Erythroblast (primary cell): ENCODE measurements at regions not wholly inside any gene's neighbourhood (a gene's known extent, or its start where the extent isn't known, plus 50 kb on each side); places are given as distances from the start of the nearest gene placed in this dataset.
"Not testable (repeated sequence)": the region's sequence is repeated elsewhere in the genome, so short reads cannot be mapped to it uniquely, and the experiment has no call there.

Source experiments
- DNase-seq, 2 experiments: peaks; one replicate each; lab custom pipeline; 2025; lab: John Stamatoyannopoulos, UW
- GATA1 ChIP-seq: IDR thresholded peaks from 2 replicates; pipeline ENCODE4 v1.6.1; 2011; ENCODE audit warnings: low read depth, mild to moderate bottlenecking, control low read depth, low read length, moderate library complexity
- POLR2A ChIP-seq: IDR thresholded peaks from 2 replicates; pipeline ENCODE4 v1.6.1; 2011; ENCODE audit warnings: mild to moderate bottlenecking, low read length

DNA sequence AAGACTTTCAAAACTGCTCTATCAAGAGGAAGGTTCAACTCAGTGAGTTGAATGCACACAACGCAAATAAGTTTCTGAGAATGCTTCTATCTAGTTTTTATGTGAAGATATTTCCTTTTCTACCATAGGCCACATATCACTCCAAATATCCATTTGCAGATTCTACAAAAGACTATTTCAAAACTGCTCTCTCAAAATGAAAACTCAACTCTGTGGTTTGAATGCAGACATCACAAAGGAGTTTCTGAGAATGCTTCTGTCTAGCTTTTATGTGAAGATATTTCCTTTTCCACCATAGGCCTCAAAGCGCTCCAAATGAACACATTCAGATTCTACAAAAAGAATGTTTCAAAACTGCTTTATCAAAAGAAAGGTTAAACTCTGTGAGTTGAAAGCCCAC is 1093.1 kb upstream of the DEFB115 start:
- not testable (repeated sequence) for DNase-seq

DNA sequence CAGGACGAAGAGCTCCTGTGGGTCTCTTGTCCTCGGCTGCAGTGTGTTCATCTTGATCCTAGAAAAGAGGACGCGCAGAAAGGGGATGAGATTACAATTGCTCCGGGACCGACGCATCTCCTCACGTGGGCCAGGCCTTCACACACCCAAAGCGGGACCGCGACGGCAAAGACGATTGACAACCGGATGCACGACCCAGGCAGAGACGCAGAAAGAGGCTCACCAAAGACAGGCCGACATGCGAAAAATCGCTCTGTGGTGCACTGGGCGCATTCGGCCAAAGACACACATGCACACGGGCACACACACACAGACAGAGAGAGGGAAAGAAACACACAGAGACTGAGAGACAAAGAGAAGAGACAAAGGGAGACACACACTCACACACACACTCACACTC is 1089.9 kb upstream of the DEFB115 start:
- TF ChIP-seq POLR2A, result no peak
- TF ChIP-seq GATA1, result no peak
- no peak for DNase-seq

DNA sequence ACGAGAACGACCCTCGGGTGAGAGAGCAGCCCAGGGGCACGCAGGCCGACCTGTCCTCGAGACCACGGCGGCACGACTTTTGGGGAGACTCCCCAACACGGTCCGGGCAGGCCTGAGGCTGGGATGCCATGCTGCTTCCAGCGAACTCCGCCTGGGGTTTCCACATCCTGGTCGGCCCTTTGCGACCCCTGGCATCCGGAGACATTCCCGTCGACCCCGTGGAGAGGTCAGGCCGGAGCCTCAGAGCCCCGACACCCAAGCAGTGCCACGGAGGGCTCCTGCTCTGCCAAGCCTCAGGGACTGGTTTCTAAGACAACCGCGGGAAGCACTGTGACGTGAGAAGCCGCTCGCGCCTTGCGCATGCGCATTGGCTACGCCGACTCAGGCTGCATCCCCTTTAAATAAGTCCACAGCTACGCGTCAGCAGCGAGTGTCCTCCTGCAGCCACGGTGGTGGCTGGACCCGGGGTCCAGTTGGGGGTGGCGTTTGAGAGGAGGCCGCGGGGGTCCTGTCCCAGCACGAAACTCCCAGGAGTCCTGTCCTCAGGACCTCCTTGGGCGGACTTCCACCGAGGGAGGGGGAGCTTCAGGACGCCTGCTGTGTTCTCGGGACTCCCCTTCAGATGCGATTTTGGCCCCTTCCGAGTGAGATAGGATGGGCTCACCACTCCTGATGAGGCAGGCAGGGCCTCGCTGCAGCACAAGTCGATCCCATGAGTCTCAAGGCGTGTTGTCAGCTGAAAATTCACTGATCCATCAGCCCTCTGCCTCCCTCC is 1089.3 kb upstream of the DEFB115 start:
- DNase-seq, result peak; percentile 3 to 12
- TF ChIP-seq GATA1 (no peak), POLR2A (no peak)

DNA sequence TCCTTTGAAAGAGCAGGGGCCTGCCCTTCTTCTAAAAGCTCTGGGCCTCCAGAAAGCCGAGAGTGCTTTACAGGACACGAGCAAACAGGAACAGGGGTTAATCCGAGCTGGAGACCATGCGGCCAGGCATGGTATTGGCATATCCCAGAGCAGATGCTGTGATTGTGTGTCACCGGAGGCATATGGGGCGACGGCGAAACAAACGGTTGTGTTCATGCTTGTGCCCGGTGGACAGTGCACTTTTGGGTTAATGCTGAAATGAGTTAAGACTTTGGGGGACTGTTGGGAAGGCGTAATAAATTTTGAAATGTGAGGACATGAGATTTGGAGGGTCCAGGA is 1088.7 kb upstream of the DEFB115 start:
- no peak for DNase-seq
- TF ChIP-seq POLR2A, result no peak
- TF ChIP-seq GATA1, result no peak

DNA sequence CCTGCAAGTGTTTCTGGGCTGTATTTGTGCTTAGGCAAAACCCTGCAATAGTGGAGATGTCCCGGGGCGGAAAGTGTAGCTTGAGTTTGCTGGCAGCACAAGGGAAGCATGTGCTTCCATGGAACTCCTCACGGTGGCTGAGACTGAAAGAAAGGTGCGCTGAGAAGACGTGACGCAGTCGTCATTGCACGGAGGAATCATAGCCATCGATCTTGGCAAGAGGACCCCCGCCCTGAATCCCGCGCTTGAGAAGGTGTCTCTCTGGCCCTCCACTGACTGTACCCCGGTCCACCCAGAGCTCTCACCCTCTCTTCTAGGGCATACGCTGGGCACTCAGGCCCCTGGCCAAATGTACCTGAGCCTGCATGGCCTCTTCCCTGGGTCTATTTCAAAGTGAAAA is 1081.8 kb upstream of the DEFB115 start:
- no peak for TF ChIP-seq POLR2A
- TF ChIP-seq GATA1, result no peak
- no peak for DNase-seq

DNA sequence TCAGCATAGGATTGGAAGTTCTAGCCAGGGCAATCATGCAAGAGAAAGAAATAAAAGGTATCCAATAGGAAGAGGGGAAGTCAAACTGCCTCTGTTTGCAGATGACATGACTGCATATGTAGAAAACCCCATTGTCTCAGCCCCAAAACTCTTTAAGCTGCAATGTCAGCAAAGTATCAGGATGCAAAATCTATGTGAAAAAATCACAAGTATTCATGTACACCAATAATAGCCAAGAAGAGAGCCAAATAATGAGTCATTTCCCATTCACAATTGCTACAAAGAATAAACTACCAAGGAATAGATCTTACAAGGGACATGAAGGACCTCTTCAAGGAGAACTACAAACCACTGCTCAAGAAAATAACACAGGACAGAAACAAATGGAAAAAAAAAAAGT is 1074.3 kb upstream of the DEFB115 start:
- DNase-seq, result not testable (repeated sequence)

DNA sequence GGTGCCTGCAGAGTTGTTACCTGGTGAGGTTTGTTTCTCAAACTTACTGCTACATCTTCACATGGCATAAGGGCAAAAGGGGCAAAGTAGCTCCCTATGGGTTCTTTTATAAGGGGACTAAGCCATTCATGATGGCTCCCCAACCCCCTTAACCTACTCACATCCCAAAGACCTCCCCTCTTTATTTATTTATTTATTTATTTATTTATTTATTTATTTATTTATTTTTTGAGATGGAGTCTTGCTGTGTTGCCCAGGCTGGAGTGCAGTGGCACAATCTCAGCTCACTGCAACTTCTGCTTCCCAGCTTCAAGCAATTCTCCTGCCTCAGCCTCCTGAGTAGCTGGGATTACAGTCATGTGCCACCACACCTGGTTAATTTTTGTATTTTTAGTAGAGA is 1065.7 kb upstream of the DEFB115 start:
- DNase-seq, result not testable (repeated sequence)

DNA sequence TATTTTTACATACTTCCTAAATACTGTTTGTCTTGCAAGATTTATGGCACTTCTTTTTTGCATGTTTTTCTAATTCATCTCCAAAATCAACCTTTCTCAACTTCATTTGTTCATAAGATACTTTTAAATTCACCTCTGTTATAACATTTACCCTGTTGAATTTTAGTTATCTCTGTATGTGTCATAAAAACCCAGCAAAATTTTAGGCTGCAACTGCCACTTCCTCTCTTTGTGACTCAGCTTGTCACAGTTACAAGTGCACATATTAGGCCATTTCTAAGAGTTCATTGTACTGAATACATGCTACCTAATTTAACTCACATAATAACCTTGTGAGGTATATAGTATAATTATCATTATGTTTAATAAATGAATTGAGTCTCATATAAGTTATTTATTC is 1023.0 kb upstream of the DEFB115 start:
- DNase-seq, result peak in 1 of 2 experiments; percentile 1

DNA sequence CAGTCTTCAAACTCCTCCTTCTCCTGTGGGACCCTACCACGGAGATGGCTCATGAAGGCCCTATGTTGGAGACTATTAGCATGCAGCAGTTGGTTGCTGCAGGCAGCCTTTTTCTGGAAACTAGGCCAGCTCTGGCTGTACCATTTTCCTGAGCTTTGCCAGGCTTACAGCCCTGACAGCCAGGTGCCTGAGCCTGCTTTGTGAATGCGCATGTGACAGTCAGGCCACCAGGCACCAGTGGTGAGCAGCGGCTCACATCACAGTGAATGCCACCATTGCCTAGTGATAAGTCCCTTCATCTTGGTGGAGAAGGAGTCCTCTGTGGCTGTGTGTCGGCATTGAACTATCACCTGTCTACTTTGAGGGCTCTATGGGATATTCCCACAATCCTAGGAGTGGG is 982.4 kb upstream of the DEFB115 start:
- not testable (repeated sequence) for DNase-seq

DNA sequence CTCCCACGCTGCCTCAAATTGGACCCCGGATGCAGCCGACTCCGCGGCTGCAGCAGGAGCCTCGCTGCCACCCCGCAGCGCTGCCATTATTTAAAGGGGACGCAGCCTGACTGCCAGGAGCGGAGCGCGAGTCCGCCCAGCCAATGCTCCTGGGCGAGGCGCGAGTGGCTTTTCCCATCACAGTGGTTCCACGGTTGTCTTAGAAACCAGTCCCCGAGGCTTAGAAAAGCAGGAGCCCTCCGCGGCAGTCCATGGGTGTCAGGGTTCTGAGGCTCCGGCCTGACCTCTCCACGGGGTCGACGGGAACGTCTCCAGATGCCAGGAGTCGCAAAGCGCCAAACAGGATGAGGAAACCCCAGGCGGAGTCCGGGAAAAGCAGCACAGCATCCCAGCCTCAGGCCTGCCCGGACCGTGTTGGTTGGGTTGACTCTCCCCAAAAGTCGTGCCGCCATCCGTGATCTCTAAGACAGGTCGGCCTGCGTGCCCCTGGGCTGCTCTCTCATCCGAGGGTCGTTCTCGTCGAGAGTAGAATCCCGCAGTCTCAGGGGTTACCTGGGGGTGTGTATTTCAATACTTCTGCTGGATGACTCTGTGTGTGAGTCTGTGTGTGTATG is 975.8 kb upstream of the DEFB115 start:
- DNase-seq, result no peak
- no peak for TF ChIP-seq POLR2A
- TF ChIP-seq GATA1, result no peak

DNA sequence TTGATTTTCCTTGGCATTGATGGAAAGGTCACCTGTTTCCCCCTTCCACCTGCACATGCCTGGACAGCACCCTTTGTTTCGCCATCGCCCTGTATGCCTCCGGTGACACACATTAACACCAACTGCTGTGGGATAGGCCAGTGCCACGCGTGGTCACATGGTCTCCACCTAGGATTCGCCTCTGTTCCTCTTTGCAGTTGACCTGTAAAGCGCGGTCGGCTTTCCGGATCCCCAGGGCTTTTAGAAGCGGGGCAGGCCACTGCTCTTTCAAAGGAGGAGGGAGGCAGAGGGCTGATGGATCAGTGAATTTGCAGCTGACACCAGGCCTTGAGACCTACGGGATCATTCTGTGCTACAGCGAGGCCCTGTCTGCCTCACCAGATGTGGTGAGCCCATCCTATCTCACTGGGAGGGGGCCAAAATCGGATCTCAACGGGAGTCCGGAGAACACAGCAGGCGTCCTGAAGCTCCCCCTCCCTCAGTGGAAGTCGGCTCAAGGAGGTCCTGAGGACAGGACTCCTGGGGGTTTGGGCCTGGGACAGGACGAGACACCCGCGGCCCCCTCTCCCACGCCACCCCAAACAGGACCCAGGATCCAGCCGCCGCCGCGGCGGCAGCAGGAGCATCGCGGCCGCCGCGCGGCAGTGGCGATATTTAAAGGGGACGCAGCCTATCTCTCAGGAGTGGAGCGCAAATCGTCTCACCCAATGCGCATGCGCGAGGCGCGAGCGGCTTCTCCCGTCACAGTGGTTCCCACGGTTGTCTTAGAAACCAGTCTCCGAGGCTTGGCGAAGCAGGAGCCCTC is 973.8 kb upstream of the DEFB115 start:
- peak; percentile 86 to 88 for DNase-seq

DNA sequence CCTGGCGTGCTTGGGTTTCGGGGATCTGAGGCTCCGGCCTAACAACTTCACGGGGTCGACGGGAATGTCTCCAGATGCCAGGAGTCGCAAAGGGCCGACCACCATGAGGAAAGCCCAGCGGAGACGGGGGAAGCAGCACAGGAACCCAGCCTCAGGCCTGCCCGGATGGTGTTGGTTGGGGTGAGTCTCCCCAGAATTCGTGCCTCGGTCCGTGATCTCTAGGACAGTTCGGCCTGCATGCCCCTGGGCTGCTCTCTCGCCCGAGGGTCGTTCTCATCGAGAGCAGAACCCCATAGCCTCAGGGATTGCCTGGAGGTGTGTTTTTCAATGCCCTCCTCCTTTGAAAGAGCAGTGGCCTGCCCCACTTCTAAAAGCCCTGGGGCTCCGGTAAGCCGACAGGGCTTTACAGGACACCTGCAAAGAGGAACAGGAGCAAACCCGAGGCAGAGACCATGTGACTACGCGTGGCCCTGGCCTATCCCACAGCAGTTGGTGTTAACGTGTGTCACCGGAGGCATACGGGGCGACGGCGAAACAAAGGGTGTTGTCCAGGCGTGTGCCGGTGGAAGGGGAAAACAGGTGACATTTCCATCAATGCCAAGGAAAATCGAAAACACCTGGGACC is 973.1 kb upstream of the DEFB115 start:
- DNase-seq, result peak in 1 of 2 experiments; percentile 22
- TF ChIP-seq GATA1 (no peak), POLR2A (no peak)

DNA sequence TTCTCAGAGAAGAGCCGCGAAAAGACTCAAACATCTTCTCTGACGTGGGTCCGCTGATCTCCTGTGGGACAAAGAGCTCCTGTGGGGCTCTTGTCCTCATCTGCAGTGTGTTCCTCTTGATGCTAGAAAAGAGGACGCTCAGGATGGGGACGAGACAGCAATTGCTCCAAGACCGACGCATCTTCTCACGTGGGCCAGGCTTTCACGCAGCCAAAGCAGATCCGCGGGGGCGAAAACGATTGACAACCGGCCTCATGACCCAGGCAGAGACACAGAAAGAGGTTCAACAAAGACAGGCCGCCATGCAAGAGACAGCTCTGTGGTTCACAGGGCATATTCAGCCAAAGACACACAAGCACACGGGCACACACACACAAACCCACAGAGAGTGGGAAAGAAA is 971.8 kb upstream of the DEFB115 start:
- TF ChIP-seq GATA1, result no peak
- no peak for TF ChIP-seq POLR2A
- DNase-seq, result no peak

DNA sequence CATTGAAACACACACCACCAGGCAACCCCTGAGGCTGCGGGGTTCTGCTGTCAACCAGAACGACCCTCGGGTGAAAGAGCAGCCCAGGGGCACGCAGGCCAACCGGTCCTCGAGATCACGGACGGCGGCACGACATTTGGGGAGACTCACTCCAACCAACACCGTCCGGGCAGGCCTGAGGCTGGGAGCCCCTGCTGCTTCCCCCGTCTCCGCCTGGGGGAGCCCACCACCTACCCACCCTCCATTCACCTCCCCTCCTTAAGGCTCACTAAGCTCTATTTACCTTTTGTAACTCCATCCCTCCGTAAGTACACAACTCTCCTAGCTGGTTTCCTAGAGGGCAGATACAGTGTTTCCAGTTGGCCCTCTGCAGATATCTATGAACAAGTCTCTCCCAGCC is 971.3 kb upstream of the DEFB115 start:
- TF ChIP-seq POLR2A (no peak), GATA1 (no peak)
- peak in 1 of 2 experiments; percentile 1 for DNase-seq

DNA sequence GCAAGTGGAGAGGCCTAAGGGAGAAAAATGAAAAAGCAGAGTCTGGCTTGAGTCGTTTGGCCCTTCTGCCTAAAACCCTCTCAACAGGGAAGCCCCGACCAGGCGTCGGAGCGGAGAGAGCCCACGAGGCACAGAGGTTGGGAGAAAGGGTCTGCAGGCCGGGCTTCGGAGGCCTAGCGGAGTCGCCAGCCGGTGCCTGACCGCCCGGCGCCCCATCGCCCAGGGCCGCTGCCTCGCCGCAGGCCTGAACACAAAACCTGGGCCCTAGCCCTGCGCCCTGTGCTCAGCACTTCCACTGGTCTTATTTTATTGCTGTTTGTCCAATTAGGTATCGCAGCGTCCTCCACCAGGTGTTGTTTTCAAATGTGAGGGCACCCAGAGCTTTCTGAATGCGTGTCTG is 970.0 kb upstream of the DEFB115 start:
- not testable (repeated sequence) for DNase-seq
